CD14-positive monocyte (primary cell): ENCODE measurements at regions not wholly inside any gene's neighbourhood (a gene's known extent, or its start where the extent isn't known, plus 50 kb on each side); places are given as distances from the start of the nearest gene placed in this dataset.
A peak's percentile ranks its signal among the peaks of the same experiment; 100 is the strongest.

Experiments
- DNase-seq, 3 donors: peaks; one replicate each; pipeline ENCODE4 v3.0.0-alpha.2; 2011 to 2022
- H2AFZ ChIP-seq: 2 replicates; pipeline ENCODE4 v1.6.0; 2012; ENCODE audit warnings: mild to moderate bottlenecking, low read depth, low read length, inconsistent platforms; ENCODE audit not compliant: insufficient read depth, poor library complexity, severe bottlenecking
- H3K27ac ChIP-seq, 2 donors: 1 replicate in 1 of 2; 2 replicates in 1 of 2; pipeline ENCODE4 v1.5.1; 2012 to 2013; ENCODE audit warnings: low read length in 2 of 2, control low read depth in 1 of 2, inconsistent platforms in 1 of 2, low read depth in 1 of 2, mild to moderate bottlenecking in 1 of 2
- H3K27me3 ChIP-seq, 2 donors: one replicate each; pipeline versions ENCODE4 v1.6.0 to v1.6.1; 2011 to 2013; ENCODE audit warnings: low read length in 2 of 2; ENCODE audit not compliant: control insufficient read depth in 2 of 2, insufficient read depth in 2 of 2
- H3K36me3 ChIP-seq, 2 donors: replicated peaks in 1 of 2; 1 replicate in 1 of 2; 2 replicates in 1 of 2; pipeline versions ENCODE4 v1.5.1 to v1.6.1; 2012 to 2013; ENCODE audit warnings: low read length in 2 of 2, control low read depth in 1 of 2, inconsistent platforms in 1 of 2, mild to moderate bottlenecking in 1 of 2; ENCODE audit not compliant: insufficient read depth in 2 of 2, control insufficient read depth in 1 of 2
- H3K4me1 ChIP-seq, 2 donors: 1 replicate in 1 of 2; 2 replicates in 1 of 2; pipeline versions ENCODE4 v1.5.1 to v1.6.1; 2012 to 2013; ENCODE audit warnings: low read length in 2 of 2, control low read depth in 1 of 2, inconsistent platforms in 1 of 2, mild to moderate bottlenecking in 1 of 2, moderate library complexity in 1 of 2; ENCODE audit not compliant: insufficient read depth in 2 of 2, control insufficient read depth in 1 of 2
- H3K4me2 ChIP-seq: replicated peaks from 2 replicates; pipeline ENCODE3; 2012; ENCODE audit warnings: low read length, moderate library complexity, mild to moderate bottlenecking; ENCODE audit not compliant: poor library complexity, severe bottlenecking; ENCODE audit errors: extremely low read depth
- H3K4me3 ChIP-seq, 3 experiments: fragments of 200-600 bp in 1 of 3; sonication (generic) in 1 of 3; replicated peaks in 1 of 3; 1 replicate in 2 of 3; 2 replicates in 1 of 3; pipeline ENCODE4 v1.5.1; 2011 to 2013; ENCODE audit warnings: low read length in 3 of 3, mild to moderate bottlenecking in 3 of 3, control low read depth in 2 of 3, low read depth in 2 of 3, inconsistent platforms in 1 of 3, moderate library complexity in 1 of 3
- H3K79me2 ChIP-seq: 2 replicates; pipeline ENCODE4 v1.6.0; 2012; ENCODE audit warnings: mild to moderate bottlenecking, control low read depth, inconsistent platforms, low read length, moderate library complexity; ENCODE audit not compliant: insufficient read depth
- H3K9ac ChIP-seq: 2 replicates; pipeline ENCODE4 v1.6.0; 2017; ENCODE audit warnings: low read length, mild to moderate bottlenecking; ENCODE audit not compliant: insufficient read depth, poor library complexity, severe bottlenecking
- H3K9me3 ChIP-seq, 2 donors: replicated peaks in 1 of 2; 1 replicate in 1 of 2; 2 replicates in 1 of 2; pipeline versions ENCODE4 v1.5.1 to v1.6.1; 2012 to 2013; ENCODE audit warnings: low read length in 2 of 2, control low read depth in 1 of 2; ENCODE audit not compliant: control insufficient read depth in 1 of 2, insufficient read depth in 1 of 2
- H4K20me1 ChIP-seq: 2 replicates; pipeline ENCODE4 v1.6.0; 2012; ENCODE audit warnings: mild to moderate bottlenecking, low read length, control low read depth, moderate library complexity; ENCODE audit not compliant: insufficient read depth
- H3K27ac Mint-ChIP-seq, 7 donors: one replicate each; pipeline ENCODE4 v1.8.0; 2020; ENCODE audit warnings: mild to moderate bottlenecking in 7 of 7, mixed read lengths in 7 of 7, moderate library complexity in 6 of 7, inconsistent platforms in 2 of 7
- H3K27me3 Mint-ChIP-seq, 3 donors: one replicate each; pipeline ENCODE4 v1.8.0; 2021 to 2022; ENCODE audit warnings: low read depth in 3 of 3, mild to moderate bottlenecking in 3 of 3, mixed read lengths in 3 of 3, moderate library complexity in 3 of 3, inconsistent platforms in 1 of 3
- H3K36me3 Mint-ChIP-seq, 2 donors: one replicate each; pipeline ENCODE4 v1.8.0; 2020; ENCODE audit warnings: mixed read lengths in 2 of 2, inconsistent platforms in 1 of 2, mild to moderate bottlenecking in 1 of 2
- H3K4me1 Mint-ChIP-seq: one replicate; pipeline ENCODE4 v1.8.0; 2020; ENCODE audit warnings: mild to moderate bottlenecking, mixed read lengths
- H3K4me3 Mint-ChIP-seq, 2 donors: one replicate each; pipeline ENCODE4 v1.8.0; 2020; ENCODE audit warnings: mild to moderate bottlenecking in 2 of 2, mixed read lengths in 2 of 2, moderate library complexity in 1 of 2
- H3K9me3 Mint-ChIP-seq, 7 donors: one replicate each; pipeline ENCODE4 v1.8.0; 2020 to 2022; ENCODE audit warnings: mixed read lengths in 7 of 7, mild to moderate bottlenecking in 6 of 7, moderate library complexity in 6 of 7, inconsistent platforms in 2 of 7
- CTCF ChIP-seq: fragments of 200-600 bp; IDR thresholded peaks from one replicate; pipeline ENCODE4 v1.8.0; 2022; ENCODE audit warnings: antibody characterized with exemption, mild to moderate bottlenecking
- WGBS: methylation state at CpG from one replicate; pipeline ENCODE4 v1.1.5; 2013; ENCODE audit warnings: missing lambda C conversion rate; ENCODE audit not compliant: insufficient coverage; 5-methylcytosine and 5-hydroxymethylcytosine counted together
- intact Hi-C, 2 donors: fragments of 100-400 bp; cut with micrococcal nuclease; formaldehyde crosslinking; loops; one replicate each; pipeline versions ENCODE4 v1.15.0 to v1.15.1; 2023

DNA sequence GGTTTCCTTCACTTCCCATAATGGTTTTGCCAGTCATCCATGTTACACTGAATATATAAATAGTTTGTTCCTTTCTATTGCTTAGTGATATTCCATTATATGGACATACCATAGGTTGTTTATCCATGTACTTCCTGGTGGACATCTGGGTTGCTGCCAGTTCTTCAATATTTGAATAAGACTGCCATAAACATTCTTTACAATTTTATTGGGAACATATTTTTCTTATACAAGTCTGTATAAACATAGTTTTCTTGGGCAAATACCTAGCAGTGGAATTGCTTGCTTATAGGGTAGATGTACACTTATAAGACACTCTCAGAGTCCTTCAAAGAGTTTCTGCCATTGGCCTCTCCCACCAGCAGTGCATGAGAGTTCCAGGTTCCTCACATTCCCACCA is 231.4 kb downstream of the OPA1 start:
- no peak overlapping the region for H3K4me3 ChIP-seq
- H3K27ac Mint-ChIP-seq, result no peak overlapping the region
- intact Hi-C loops, result no loop called here

GRCh38 chr3:193825617-193826016 is 232.6 kb downstream of the OPA1 start:
- Mint-ChIP-seq H3K4me3 (no peak overlapping the region), H3K27ac (peak overlapping the region in 1 of 7 donors; percentile 21), H3K36me3 (no peaks in the 10 kb centered on the region), H3K9me3 (peaks cover 0 to 1% (median 0%) of the 10 kb centered on the region in 7 donors), H3K4me1 (peaks cover 10% of the 10 kb centered on the region), H3K27me3 (peaks cover 1 to 4% (median 2%) of the 10 kb centered on the region in 3 donors)
- Histone ChIP-seq H3K27me3 (no peaks in the 10 kb centered on the region), H3K4me1 (peaks cover 8 to 17% of the 10 kb centered on the region in 2 donors), H3K9me3 (no peaks in the 10 kb centered on the region), H3K79me2 (no peaks in the 10 kb centered on the region), H3K27ac (no peak overlapping the region), H3K9ac (no peak overlapping the region), H4K20me1 (no peaks in the 10 kb centered on the region), H3K4me3 (no peak overlapping the region), H3K4me2 (no peak overlapping the region), H2AFZ (no peak overlapping the region), H3K36me3 (no peaks in the 10 kb centered on the region)
- DNase-seq, result no peak
- TF ChIP-seq CTCF, result no peak
- 100% methylated on average over 3 of the region's 6 CpGs for WGBS
- intact Hi-C loops, result no loop called here

More for the DNA sequence above, 231.4 kb downstream of the OPA1 start:
- H3K27me3 Mint-ChIP-seq, result peaks cover 0 to 6% (median 1%) of the 10 kb centered on the region in 3 donors
- no peaks in the 10 kb centered on the region for H3K36me3 ChIP-seq
- H3K79me2 ChIP-seq, result no peaks in the 10 kb centered on the region
- peaks cover 10 to 19% of the 10 kb centered on the region in 2 donors for H3K4me1 ChIP-seq
- TF ChIP-seq CTCF, result no peak
- H3K27ac ChIP-seq, result no peak overlapping the region
- no peaks in the 10 kb centered on the region for H3K36me3 Mint-ChIP-seq
- H3K9me3 Mint-ChIP-seq, result peaks cover 0 to 1% (median 0%) of the 10 kb centered on the region in 7 donors
- H2AFZ ChIP-seq, result no peak overlapping the region
- H3K9me3 ChIP-seq, result no peaks in the 10 kb centered on the region
- DNase-seq, result no peak
- H4K20me1 ChIP-seq, result no peaks in the 10 kb centered on the region
- H3K4me3 Mint-ChIP-seq, result no peak overlapping the region
- no peak overlapping the region for H3K9ac ChIP-seq
- H3K27me3 ChIP-seq, result no peaks in the 10 kb centered on the region
- no peak overlapping the region for H3K4me2 ChIP-seq
- H3K4me1 Mint-ChIP-seq, result peaks cover 11% of the 10 kb centered on the region
